ENCODE measurements at regions not wholly inside any gene's neighbourhood (a gene's known extent, or its start where the extent isn't known, plus 50 kb on each side); places are given as distances from the start of the nearest gene placed in this dataset.

- TF ChIP-seq REST (IDR thresholded peaks at IDR 0.05; ENCODE audit: unreplicated experiment) (no peak), EZH2phosphoT487 (IDR thresholded peaks at IDR 0.05; ENCODE audit: unreplicated experiment) (no peak), CTCF (conservative IDR thresholded peaks at IDR 0.05; ENCODE audit: low read depth in 2 of 2) (no peak)
Observed at GRCh38 chr13:40330950-40331349, 335.5 kb downstream of the FOXO1 start (continued).

GRCh38 chr13:40331802-40332201 is 334.6 kb downstream of the FOXO1 start:
- Mint-ChIP-seq H3K4me1 (peaks cover 5% of the 10 kb centered on the region), H3K27ac (no peak overlapping the region), H3K36me3 (ENCODE audit: low read depth) (no peaks in the 10 kb centered on the region), H3K9me3 (no peaks in the 10 kb centered on the region; the same call in 2 of the 3 replicates), H3K27me3 (ENCODE audit: insufficient read depth, low read depth, poor library complexity) (peaks cover 3% of the 10 kb centered on the region), H3K4me3 (no peak overlapping the region)
- Histone ChIP-seq H3K79me2 (replicated peaks; ENCODE audit: insufficient read depth) (no peaks in the 10 kb centered on the region), H3K9me2 (ENCODE audit: insufficient read depth) (peaks cover 10% of the 10 kb centered on the region; the same call in 1 of the 2 replicates), H3K4me3 (no peak overlapping the region), H3K4me2 (no peak overlapping the region), H4K20me1 (replicated peaks; ENCODE audit: insufficient read depth) (no peaks in the 10 kb centered on the region), H3F3A (replicated peaks; ENCODE audit: low read depth) (no peaks in the 10 kb centered on the region), H3K4me1 (ENCODE audit: insufficient read depth) (no peaks in the 10 kb centered on the region), H3K27ac (ENCODE audit: low read depth) (no peak overlapping the region), H3K27me3 (ENCODE audit: insufficient read depth) (no peaks in the 10 kb centered on the region), H2AFZ (no peak overlapping the region), H3K36me3 (ENCODE audit: insufficient read depth) (no peaks in the 10 kb centered on the region)
- no peak for DNase-seq (ENCODE audit: low spot score)
- no peak for ATAC-seq
- no peak for TF ChIP-seq ZNF331 (CRISPR knock-in tag; IDR thresholded peaks at IDR 0.05; ENCODE audit: low read depth)
- no peak for TF ChIP-seq JUNB (IDR thresholded peaks at IDR 0.05; ENCODE audit: unreplicated experiment)
- no peak for TF ChIP-seq STAT1 (IDR thresholded peaks at IDR 0.05; ENCODE audit: unreplicated experiment)
- no peak for TF ChIP-seq ZNF462 (CRISPR knock-in tag; IDR thresholded peaks at IDR 0.05)
- TF ChIP-seq CTCF (conservative IDR thresholded peaks at IDR 0.05; ENCODE audit: low read depth in 2 of 2), result no peak

Measured in GM23338 (cell line).